ENCODE measurements at regions not wholly inside any gene's neighbourhood (a gene's known extent, or its start where the extent isn't known, plus 50 kb on each side); places are given as distances from the start of the nearest gene placed in this dataset.
"Not testable (repeated sequence)": the region's sequence is repeated elsewhere in the genome, so short reads cannot be mapped to it uniquely, and the experiment has no call there.

DNA sequence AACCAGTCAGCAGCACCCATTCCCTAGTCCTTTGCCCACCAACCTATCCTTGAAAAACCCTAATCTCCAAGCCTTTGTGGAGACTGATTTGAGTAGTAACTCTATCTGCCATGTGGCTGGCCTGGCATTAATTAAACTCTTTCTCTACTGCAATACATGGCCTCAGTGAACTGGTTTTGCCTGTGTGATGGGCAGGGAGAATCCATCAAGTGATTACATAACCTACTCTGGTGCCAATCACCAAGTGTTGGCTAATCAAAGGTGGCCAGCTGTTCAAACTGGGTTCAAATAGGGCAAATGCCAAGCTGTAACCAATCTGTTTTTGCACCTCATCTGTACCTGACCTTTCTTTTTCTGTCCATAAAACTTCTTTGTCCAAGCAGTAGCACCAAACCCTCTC, 139.8 kb upstream of the XPO1 start:
- DNase-seq (ENCODE audit: low read depth in 4 of 4, low spot score in 1 of 4), result no peak

- no peak for DNase-seq (ENCODE audit: low read depth in 4 of 4, low spot score in 1 of 4)
Observed at GRCh38 chr2:61677306-61677705, 139.2 kb upstream of the XPO1 start.

- DNase-seq (ENCODE audit: low read depth in 4 of 4, low spot score in 1 of 4), result no peak
Observed at GRCh38 chr2:61675204-61675603, 137.0 kb upstream of the XPO1 start.

GRCh38 chr2:61671561-61672315, 133.6 kb upstream of the XPO1 start:
- no peak for DNase-seq (ENCODE audit: low read depth in 4 of 4, low spot score in 1 of 4)

DNA sequence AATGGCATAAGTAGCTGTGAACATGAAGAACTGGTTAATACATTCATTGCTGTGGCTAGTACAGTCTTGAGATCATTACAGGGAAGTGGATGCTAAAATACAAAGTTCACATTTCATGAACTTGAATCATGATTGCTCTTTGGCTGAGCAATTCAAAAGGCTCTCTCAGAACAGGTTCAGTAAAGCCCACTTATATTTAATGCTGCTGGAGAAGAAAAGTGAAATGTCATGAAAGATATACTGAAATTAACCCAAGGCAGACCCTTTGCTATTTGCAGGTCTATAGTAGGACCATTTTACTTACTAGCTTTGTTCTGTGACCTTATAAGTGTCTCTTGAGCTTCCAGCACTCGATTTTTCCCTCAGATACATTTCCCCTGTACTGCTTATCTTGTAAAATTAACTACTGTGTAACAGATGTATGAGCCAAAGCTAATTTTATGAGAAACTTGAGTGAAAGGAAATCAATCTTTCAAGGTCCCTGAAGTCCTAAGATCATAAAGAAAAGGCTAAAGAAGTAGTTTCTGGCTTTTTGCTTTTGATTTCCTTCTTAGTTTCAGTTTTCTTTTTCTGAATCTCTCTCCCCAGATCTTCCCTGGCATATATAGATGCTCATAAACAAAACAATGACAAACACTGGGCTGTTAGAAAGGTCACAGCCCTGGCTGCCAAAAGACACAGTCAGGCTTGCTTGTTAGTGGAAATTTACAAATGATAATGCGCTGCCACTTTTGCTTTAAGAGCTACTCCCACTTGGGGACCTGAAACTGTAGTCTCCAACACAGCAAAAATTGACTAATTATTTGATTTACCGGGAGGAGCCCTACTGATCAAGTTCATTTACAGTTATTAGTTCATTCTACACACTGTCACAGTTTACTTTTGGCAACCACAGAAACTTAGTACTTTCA, 132.7 kb upstream of the XPO1 start:
- DNase-seq (ENCODE audit: low read depth in 4 of 4, low spot score in 1 of 4), result no peak

DNA sequence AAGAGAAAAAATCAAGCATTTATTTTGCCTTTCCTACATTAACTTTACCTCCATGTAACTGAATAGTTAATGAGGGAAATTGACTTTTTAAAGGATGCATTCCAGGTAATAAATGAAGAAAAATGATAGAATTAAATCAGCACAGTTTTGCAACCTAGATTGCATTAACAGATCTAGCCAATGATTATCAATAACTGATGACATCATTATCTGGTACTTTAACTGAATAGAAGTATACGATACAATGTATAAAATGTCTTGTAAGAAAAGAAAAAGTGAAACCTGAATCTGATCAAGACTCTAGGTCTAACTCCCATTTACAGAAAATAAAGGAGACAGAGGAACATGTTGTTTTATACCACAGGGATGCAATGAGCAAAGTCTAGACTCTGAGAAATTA, 126.0 kb upstream of the XPO1 start:
- DNase-seq (ENCODE audit: low read depth in 4 of 4, low spot score in 1 of 4), result no peak

DNA sequence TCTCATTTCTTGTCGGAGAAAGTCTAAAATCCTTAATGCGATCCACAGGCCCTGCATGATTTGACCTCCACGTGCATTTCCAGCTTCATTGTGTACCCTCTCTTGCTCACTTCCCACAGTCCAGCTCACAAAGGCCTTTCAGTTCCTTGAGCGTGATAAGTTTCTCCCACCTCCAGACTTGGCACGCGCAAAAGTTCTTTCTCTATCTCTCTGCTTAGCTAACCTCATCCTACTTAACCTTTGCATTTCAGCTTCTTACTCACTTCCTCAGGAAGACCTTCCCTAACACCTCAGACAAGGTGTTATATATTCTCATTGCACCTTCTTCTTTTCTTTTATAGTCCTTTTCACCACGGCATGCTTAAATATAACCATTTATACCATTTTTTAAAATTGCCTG, 124.8 kb upstream of the XPO1 start:
- no peak for DNase-seq (ENCODE audit: low read depth in 4 of 4, low spot score in 1 of 4)

- DNase-seq (ENCODE audit: low read depth in 4 of 4, low spot score in 1 of 4), result no peak
Observed at GRCh38 chr2:61660511-61661388, 122.6 kb upstream of the XPO1 start.

- DNase-seq (ENCODE audit: low read depth in 4 of 4, low spot score in 1 of 4), result no peak
Observed at GRCh38 chr2:61658841-61659780, 121.0 kb upstream of the XPO1 start.

- not testable (repeated sequence) for DNase-seq (ENCODE audit: low read depth in 4 of 4, low spot score in 1 of 4)
Observed at GRCh38 chr2:61649946-61650345, 111.8 kb upstream of the XPO1 start.

- DNase-seq (ENCODE audit: low read depth in 4 of 4, low spot score in 1 of 4), result no peak
Observed at GRCh38 chr2:61649021-61649420, 110.9 kb upstream of the XPO1 start.

DNA sequence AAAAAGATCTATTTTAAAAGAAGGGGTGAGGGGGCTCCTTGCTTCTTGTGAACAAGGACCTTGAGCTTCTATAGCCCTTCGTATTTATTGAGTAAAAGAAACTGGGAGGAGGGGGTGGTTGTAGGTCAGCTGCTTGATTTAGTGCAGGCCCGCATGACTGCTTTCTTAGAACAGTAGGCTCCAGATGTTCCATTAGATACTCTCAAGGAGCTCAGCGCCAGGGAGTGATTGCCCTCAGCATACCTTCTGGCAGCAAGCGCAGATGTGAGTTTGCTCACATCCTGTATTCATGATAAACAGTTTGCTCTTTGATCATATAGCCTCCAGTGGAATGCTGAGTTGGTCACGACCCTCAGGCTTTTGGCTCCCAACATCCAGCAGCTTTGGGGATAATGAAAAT, 108.9 kb upstream of the XPO1 start:
- no peak for DNase-seq (ENCODE audit: low read depth in 4 of 4, low spot score in 1 of 4)

DNA sequence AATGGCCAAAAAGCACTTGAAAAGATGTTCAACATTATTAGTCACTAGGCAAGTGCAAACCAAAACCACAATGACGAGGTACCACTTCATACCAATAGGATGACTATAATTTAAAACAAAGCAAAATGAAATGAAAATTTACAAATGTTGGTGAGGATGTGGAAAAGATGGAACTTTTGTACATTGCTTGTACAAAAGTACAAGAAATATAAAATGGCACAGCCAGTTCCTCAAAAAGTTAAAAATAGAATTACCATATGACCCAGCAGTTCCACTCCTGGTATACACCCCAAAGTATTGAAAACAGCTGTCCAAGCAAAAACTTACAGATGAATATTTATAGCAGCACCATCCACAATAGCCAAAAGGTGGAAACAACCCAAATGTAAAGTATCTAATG, 107.8 kb upstream of the XPO1 start:
- no peak for DNase-seq (ENCODE audit: low read depth in 4 of 4, low spot score in 1 of 4)

GRCh38 chr2:61643153-61643552, 105.0 kb upstream of the XPO1 start:
- DNase-seq (ENCODE audit: low read depth in 4 of 4, low spot score in 1 of 4), result not testable (repeated sequence)

GRCh38 chr2:61640406-61640805, 102.2 kb upstream of the XPO1 start:
- no peak for DNase-seq (ENCODE audit: low read depth in 4 of 4, low spot score in 1 of 4)

DNA sequence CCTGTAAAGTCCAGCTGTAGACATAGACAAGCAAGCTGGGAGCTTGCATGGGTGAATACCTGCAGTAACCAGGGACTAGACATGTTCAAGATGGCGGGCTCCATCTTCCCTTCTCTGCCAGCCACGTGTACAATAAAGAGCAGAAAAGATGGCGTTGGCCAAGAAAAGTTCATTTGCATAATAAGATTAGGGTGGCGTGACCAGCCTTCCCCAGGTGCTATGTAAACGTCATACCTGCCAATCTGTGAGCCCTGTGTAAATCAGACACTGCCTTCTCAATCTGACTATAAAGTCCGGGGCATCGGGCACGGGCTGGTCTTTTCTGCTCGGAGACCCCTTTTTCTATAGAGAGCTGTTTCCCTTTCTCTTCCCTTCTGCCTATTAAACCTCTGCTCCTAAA, 101.6 kb upstream of the XPO1 start:
- no peak for DNase-seq (ENCODE audit: low read depth in 4 of 4, low spot score in 1 of 4)

- DNase-seq (ENCODE audit: low read depth in 4 of 4, low spot score in 1 of 4), result no peak
Observed at GRCh38 chr2:61636686-61637085, 98.5 kb upstream of the XPO1 start.

GRCh38 chr2:61634512-61634911, 96.4 kb upstream of the XPO1 start:
- no peak for DNase-seq (ENCODE audit: low read depth in 4 of 4, low spot score in 1 of 4)

GRCh38 chr2:61633250-61633649, 95.1 kb upstream of the XPO1 start:
- no peak for DNase-seq (ENCODE audit: low read depth in 4 of 4, low spot score in 1 of 4)
